Effector CD4-positive, alpha-beta T cell (primary cell): ENCODE measurements at regions not wholly inside any gene's neighbourhood (a gene's known extent, or its start where the extent isn't known, plus 50 kb on each side); places are given as distances from the start of the nearest gene placed in this dataset.
A peak's percentile ranks its signal among the peaks of the same experiment; 100 is the strongest.

Experiments
- DNase-seq: peaks from one replicate; pipeline ENCODE4 v3.0.0-alpha.2; 2020

DNA sequence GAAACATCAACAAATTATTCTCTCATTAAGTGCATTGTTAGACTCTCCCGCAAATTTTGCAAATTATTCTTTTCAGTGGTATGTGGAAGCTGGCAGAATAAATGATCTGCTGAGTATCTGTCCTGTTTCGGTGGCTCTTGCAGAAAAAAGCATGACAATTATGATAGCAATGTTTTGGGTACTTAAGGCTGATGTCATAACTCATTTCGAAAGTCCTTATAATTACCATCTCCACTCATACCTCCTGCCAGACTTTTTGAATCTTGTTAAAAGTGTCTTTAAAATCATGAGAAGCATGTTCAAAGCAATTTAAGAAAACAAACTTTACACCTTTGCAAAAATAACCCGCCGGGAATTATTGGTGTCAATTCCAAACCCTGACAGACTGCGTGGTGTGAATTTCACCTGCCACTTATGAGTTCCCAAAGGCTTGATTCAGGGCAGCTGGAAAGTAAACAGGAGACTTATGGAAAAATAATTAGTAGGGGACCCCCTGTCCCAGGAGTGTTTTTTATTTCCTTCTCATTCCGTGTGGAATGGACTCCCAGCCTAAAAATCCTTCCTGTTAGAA, 87.6 kb upstream of the E2F3 start:
- no peak for DNase-seq

DNA sequence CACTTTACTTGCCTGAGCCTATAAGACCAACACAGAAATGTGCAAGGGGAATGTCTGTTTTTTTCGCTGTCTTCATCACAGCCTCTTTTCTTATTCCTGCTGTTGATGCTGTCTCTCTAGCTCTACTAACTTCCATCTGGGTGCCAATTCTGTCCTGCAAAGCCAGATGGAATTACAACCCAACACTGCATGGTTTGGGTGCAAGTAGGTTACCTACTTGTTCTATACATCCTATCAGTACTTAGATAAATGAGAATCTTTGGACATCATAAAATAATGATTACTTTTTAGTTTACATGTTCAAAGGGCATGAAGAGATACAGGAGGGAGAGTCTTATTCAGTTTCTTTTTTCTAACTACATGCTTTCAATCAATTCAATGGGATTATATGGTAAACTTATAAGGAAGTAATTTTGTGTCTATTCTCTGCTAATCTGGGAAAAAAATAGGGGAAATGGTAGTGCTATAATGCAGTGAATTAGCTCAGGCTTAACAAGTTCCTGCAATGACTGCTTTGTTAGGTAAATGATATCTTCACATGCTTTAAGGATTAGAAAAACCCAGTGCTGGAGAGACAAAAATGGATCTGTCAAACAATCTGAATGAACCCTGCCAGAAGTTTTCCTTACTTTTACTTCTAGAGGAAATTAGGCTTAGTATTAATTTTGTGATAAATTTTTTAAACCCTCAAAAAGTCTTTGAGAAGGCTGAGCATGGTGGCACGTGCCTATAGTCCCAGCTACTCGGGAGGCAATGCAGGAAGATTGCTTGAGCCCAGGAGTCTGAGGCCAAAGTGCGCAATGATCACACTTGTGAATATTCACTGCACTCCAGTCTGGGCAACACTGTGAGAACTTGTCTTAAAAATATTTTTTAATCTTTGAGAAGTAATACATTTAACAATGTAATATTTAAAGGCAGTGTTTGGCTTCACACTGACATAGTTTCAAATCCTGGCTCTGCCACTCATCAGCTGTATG, 86.5 kb upstream of the E2F3 start:
- DNase-seq, result no peak

DNA sequence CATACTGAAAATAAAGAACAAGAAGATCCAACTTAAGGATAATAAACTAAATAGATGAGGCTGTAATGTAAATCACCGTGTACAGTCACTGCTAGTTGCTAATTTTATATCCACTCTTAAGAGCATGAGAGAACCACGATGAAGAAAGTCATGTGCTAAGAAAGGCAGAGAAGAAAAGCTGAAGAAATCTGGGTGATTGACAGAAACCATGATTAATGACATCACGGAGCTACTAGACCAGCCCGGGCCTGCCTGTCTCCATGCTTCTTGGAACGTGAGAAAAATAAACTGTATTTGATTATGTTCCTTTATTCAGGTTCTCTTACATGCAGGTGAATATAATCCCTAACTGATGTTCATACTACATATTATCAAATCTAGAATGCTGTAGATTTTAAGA, 84.2 kb upstream of the E2F3 start:
- DNase-seq, result no peak

DNA sequence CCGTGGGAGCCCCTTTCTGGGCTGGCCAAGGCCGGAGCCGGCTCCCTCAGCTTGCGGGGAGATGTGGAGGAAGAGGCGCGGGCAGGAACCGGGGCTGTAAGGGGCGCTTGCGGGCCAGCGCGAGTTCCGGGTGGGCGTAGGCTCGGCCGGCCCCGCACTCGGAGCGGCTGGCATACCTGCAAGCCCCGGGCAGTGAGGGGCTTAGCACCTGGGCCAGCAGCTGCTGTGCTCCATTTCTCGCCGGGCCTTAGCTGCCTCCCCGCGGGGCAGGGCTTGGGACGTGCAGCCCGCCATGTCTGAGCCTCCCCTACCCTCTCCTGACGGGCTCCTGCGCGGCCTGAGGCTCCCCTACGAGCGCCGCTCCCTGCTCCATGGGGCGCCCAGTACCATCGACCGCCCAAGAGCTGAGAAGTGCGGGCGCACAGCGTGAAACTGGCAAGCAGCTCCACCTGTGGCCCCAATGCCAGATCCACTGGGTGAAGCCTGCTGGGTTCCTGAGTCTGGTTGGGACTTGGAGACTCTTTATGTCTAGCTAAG, 82.8 kb upstream of the E2F3 start:
- no peak for DNase-seq

DNA sequence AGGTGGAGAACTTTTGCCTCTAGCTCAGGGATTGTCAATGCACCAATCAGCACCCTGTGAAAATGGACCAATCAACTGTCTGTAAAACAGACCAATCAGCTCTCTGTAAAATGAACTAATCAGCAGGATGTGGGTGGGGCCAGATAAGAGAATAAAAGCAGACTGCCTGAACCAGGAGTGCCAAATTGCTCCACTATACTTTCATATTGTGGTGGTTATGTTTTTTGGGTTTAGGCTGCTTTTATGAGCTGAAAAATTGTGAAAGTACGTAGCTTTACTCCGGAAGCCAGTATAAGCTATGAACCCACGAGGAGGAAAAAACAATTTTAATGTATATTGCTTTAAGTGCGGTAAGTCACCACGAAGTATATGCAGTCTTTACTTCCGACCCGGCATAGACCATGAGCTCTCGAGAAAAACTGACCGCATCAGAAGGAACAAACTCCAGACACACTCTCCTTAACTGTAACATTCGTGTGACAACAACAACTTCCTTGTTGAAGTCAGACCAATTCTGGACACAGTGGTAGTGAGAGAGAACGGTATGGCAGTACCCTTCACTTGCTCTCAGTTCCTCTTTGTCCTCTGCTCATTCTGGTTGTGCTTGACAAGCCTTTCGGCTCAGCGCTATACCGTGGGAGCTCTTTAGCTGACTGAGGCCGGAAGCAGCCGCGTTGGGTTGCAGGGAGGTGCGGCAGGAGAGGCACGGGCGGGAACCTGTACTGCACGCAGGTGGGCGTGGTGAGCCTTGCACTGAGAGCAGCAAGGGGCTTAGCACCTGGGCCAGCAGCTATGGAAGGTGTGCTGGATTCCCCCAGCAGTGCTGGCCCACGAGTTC, 81.9 kb upstream of the E2F3 start:
- DNase-seq, result peak; percentile 62

DNA sequence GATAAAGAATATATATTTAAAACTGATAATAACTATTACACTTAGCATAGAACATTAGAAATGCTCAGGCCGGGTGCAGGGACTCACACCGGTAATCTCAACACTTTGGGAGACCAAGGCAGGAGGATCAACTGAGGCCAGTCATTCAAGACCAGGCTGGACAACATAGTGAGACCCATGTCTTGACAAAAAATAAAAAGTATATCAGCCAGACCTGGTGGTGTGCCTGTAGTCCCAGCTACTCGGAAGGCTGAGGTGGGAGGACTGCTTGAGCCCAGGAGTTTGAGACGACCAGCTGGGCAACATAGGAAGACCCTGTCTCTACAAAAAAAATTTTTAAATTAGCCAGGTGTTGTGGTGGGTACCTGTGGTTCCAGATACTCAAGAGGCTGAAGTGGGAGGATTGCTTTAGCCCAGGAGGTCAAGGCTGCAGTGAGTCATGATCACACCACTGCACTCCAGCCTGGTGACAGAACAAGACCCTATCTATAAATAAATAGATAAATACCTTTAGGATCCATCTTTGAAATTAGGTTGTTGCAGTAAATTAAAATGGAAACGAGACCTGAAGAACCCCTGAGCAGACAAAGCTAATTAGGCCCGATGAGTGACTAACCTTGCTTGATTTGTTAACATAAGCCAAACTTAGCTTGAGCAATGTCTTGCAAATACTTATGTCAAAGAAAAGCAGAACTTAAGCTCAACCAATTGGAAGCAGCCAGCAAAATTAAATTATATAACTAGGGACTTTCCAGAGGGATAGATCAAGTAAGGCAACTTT, 75.8 kb upstream of the E2F3 start:
- no peak for DNase-seq

DNA sequence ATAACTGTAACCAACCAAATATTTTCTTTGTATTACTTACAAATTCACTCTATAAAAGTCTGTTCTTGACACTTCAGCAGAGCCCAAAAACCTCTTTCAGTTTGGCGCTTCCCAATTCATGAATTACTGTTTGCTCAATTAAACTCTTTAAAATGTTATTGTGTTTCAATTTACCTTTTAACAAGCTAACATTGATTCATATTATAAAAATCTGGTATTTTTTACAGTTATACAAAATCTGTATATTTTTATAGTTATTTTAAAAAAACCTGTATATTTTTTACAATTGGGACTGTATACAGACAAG, 75.3 kb upstream of the E2F3 start:
- no peak for DNase-seq

DNA sequence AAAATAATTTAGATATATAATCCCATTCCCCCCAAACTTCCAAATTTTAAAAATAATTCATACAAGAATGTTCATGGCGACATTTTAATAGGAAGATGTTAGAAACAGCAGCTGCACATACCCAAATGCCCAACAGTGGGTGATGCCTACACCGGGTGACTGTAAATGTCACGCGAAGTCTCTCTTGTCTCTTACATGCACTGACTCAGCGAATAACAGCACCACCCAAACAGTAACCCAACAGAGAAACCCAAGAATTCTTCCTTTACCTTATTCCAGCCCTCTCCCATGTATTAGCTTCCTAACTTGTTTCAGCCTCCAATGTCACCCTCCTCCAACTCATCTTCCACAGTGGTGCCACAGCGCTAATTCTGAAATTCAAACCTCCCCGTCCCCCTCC, 74.5 kb upstream of the E2F3 start:
- DNase-seq, result no peak

DNA sequence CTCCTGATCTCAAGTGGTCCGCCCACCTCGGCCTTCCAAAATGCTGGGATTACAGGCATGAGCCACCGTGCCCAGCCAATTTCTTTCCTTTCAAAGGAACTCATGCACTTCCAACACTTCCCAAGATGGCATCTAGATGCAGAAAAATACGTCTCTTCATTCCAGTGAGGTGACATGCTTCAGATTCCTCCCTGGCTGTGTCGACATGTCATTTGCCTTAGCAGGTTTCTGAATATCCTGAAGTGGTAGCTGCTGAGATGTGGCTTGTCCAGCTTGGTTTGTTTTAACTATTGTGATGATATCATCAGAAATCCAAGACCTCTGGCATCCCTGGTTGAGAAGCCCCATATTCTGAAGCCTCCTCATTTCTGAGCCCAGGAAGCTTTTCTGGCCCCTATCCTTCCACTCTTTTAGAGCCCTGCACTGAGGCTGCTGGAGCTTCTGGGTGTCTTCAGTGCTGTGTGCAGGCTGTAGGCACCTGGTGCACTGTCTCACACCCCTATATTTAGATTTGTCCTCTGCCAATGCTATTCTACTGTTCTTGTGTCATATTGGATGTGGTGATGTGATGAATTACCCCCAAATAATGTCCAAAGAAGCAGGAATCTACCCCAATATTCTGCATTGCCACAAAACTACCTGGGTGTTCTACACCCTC, 73.3 kb upstream of the E2F3 start:
- DNase-seq, result no peak

DNA sequence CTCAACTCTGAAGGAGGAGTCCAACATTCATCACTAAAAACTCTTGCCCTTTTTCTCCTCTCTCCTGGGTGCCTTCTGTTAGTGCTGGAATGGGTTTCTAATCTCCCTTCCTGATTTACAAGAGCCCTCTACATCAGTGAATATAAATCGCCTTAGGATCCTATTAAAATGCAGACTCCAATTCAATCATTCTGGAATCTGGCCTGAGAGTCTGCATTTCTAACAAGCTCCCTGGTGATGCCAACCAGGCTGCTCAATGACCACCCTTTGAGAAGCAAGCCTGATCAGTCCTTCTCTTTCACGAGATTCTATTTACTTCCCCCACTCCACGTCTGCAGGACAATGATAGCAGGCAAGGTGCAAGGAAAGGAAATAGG, 72.8 kb upstream of the E2F3 start:
- DNase-seq, result no peak

DNA sequence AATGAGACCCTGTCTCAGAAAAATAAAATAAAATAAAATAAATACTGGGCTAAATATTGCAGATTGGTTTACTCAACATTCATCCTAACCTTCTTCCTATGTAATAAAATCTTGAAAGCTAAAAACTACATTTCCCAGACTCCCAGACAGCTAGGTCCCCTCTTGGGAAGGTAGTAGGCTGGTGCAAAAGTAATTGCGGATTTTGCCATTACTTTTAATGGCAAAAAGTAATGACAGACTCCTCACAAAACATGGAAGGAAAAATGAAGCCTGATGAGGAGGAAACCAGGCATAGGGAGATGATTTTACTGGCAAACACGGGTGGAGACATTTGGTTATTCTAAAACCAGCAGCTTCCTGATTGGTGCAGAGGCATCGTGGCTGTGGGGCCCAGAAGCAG, 70.6 kb upstream of the E2F3 start:
- DNase-seq, result no peak

DNA sequence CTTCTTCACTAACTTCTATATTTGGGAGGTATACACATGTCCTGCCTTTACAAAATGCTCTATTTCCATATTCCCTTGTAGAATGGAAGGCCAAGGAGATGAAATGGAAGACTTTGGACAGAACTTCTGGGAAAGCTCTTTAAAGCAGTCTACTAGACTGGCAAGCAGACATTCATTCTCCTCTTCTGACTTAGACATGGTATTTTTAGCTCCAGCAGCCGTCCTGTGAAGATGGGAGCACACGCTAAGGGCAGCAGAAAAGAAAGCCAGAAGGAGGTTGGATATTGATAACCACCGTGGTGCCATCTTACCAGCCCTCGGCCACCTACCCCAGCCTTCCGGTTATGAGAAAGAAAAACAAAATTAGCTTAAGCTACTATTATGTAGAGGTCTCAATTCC, 70.1 kb upstream of the E2F3 start:
- no peak for DNase-seq

DNA sequence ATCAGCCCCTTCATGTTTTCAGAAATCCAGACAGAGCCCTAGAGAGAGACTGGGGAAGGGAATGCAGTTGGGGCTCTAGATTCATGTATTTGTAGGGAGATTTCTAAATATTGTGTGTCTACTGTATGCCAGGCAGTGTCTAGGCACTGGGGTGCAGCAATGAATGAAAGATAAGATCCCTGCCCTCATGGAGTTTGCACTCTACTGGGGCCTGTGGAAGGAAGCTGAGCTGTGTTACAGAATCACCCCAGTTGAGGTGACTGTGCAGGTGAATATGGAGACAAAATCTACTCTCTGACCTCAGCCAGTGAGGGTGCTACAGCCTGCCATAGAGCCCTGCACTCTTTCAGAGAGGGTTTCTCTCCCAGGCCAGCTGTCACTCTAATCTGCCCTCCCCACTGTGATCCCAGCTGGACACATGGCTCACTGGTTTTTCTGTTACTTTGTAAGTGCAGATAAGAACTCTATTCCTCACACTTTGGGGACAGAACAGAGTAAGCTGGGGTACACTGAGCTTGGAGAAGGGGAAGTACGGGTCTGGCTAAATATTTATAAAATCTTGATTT, 69.2 kb upstream of the E2F3 start:
- DNase-seq, result no peak

DNA sequence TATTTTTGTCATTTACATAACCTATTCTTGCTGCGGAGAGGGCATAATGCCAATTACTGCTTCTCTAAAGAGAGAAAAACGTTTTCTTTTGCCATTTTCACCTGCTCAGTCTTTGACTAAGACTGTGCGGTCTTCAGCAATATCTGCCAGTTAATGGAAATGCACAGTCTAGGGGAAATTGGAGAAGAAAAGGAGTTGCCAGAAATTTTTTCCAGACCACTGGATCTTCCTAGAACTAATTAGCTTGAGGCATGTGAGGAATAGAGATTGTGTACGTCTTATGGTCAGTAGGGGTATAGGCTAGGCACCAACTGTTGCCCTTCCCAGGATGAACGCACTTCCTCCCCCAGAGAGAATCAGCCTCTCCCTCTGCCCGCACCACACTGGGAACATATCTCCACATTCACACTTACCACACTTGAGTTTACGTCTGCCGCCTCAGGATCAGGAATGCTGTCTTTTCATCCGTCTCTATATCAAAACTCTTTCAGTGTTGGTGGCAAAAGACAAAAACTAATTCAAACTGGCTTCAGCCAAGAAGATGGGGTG, 67.9 kb upstream of the E2F3 start:
- DNase-seq, result no peak

DNA sequence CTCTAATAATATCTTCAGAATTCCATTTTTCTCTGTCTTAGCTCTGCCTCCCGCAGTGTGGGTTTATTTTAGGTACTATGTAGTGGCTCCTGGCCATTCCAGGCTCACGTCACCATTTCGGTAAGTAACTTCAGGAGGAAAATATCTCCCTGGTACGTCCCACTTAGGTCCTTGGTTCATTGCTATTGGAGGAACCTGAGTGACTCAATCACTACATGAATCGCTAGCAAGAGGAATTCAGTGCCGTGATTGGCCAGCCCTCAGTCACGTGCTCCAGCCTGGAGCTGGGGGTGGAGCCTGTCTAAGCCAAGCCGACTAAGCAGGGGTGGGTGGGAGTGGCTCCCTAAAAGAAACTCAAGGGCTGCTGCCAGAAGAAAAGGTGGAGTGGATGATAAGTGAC, 67.3 kb upstream of the E2F3 start:
- DNase-seq, result no peak

DNA sequence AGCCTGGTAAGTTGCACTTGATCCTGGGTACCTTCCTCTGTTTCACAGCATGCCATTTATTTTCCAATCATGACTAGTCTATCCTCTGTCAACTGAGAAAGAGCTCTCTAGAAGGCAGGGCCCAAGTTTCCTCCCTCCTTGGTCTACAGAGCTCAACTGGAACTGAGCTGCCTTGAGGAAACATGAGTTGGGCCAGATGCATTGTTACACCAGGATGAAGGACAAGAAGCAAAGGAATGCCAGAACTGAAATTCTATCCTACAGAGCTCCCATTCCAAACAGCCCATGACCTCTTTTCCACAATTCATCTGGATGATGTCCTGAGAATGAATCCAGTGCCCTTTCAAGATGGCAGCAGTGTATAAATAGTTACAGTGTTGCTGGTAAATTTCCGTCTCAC, 66.7 kb upstream of the E2F3 start:
- no peak for DNase-seq

DNA sequence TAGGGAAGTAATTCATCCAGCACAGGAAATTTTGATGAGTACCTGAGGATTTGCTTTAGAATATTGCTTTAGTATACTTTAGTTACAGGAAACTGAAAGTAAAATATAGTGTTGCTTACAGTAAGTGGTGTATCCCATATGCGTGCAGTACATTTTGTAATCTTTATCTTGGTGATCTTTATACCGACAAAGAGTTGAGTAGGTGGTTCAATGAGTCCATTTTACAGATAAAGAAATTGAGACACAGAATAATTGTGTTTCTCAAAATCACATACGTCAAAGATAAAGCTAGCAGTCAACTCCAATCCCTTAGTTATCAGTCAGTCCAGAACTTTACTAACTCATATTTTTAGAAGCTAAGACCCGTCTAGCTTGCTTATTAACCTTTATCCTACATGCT, 65.8 kb upstream of the E2F3 start:
- DNase-seq, result no peak

DNA sequence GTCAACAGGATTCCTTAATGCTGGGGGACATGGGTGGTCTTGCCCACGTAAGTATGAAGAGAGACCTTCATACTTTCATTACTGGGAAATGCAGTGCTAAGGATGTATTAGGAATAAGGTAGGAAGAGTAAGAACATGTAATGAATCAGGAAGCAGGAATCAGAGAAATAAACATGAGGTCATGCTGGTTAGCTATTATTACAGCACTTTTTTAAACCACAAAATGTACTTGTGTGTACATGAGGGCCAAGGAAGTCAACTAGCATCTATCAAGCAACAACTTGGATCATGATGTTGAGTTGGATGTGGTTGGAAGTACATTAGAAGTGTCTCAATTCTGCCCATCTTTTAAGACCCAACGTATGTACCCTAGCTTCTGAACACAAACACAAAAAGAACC, 63.5 kb upstream of the E2F3 start:
- no peak for DNase-seq

DNA sequence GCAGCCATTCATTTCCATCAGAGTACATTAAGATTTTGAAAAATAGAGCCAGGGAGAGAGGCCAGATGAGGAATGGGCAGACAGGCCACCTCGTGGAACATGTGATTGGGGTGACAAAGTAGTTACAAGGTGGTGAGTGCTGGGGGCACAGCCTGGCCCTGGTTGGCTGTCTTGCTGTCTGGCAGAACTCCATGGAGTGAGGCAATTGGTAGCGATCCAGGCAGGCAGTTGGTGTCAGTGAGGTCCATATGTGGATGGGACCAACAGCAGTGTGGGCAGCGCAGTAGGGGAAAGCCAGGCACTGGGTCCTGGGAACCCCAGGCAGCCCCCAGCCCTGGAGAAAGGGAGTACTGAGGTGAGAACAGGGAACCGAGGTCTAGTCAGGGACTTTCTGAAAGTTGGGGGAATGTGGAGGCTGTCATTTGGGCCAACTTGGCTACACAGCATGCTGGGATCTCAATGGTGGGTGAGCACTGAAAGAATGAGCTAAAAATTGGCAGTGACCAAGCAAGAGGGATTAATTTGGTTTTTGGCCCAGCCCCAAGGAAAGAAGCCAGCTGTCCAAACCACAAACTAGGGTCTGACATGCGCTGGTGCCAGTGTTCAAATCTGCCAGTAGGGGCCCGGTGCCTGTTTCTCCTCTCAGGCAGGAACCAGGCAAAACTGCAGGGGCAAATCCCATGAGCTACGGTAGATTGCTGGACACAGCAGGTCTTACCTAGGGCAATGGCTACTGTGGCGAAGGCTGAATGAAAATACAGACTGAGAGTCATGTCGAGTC, 61.4 kb upstream of the E2F3 start:
- no peak for DNase-seq

DNA sequence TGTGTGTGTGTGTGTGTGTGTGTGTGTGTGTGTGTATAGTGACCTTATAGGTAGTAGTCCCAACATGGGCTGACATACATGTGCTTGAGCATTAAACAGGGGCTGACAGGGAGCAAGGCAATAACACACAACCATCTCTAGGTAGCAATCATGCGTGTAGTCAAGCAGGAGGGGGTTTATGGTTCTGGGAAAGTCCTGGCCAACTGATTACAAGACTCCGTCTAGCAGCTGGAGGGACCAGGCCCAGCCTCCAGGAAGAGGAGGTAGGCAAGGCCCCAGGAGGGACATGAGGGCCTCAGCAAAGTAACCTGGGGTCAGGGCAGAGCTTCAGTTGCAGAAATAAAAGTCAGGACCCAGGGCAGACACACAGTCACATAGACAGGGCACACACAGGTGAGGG, 60.6 kb upstream of the E2F3 start:
- no peak for DNase-seq

DNA sequence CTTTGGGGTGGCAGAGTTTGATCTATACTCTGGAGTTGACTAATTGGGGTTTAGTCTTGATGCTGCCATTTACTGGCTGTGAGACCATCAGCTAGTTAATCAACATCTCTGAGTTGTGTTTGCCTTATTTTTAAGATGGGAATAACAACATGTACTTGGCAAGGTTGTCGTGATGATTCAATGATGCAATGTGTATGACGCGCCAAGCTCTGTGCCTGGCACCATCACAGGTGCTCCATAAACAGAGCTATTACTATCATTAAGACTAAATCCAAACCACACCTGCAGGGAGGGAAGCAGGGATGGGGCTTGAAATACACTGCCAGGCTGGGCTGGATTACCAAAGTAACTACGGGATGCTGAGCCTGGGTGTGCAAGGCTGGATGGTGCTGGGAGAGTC, 60.1 kb upstream of the E2F3 start:
- no peak for DNase-seq
